Aorta (tissue), 5 donors: ENCODE measurements at regions not wholly inside any gene's neighbourhood (a gene's known extent, or its start where the extent isn't known, plus 50 kb on each side); places are given as distances from the start of the nearest gene placed in this dataset.

Experiments used
- ATAC-seq: fragments of 200-7000 bp; cut with Tn5 transposase; one replicate; pipeline ENCODE4 v1.9.1; 2022; ENCODE audit warnings: moderate library complexity; ENCODE audit not compliant: low FRiP score
- DNase-seq, 2 donors: peaks; one replicate each; pipeline ENCODE4 v3.0.0-alpha.2; 2020
- H3K27ac ChIP-seq, 2 donors: one replicate each; pipeline ENCODE4 v1.5.1; 2013; ENCODE audit warnings: low read length in 2 of 2, mild to moderate bottlenecking in 2 of 2, moderate library complexity in 2 of 2, control low read depth in 1 of 2, inconsistent platforms in 1 of 2, low read depth in 1 of 2
- H3K27me3 ChIP-seq, 2 donors: one replicate each; pipeline ENCODE4 v1.6.1; 2013; ENCODE audit warnings: control low read depth in 1 of 2, low read length in 1 of 2, mild to moderate bottlenecking in 1 of 2, moderate library complexity in 1 of 2; ENCODE audit not compliant: insufficient read depth in 2 of 2, control insufficient read depth in 1 of 2
- H3K36me3 ChIP-seq, 2 donors: one replicate each; pipeline ENCODE4 v1.6.1; 2013; ENCODE audit warnings: control low read depth in 1 of 2, low read length in 1 of 2, mild to moderate bottlenecking in 1 of 2; ENCODE audit not compliant: insufficient read depth in 2 of 2, control insufficient read depth in 1 of 2
- H3K4me1 ChIP-seq, 2 donors: one replicate each; pipeline ENCODE4 v1.6.1; 2013; ENCODE audit warnings: low read length in 2 of 2, control low read depth in 1 of 2, mild to moderate bottlenecking in 1 of 2, moderate library complexity in 1 of 2; ENCODE audit not compliant: insufficient read depth in 2 of 2, control insufficient read depth in 1 of 2
- H3K4me3 ChIP-seq, 2 donors: one replicate each; pipeline ENCODE4 v1.5.1; 2013; ENCODE audit warnings: low read length in 2 of 2, control low read depth in 1 of 2, mild to moderate bottlenecking in 1 of 2
- H3K9me3 ChIP-seq: one replicate; pipeline ENCODE4 v1.6.1; 2013; ENCODE audit warnings: mild to moderate bottlenecking, low read length; ENCODE audit not compliant: control insufficient read depth
- WGBS, 2 donors: extraction: QIAGEN DNeasy Blood & Tissue Kit; methylation state at CpG; one replicate each; pipeline ENCODE4 v1.1.7; 2013; 5-methylcytosine and 5-hydroxymethylcytosine counted together
- intact Hi-C, 2 donors: fragments of 100-400 bp; cut with DNase I; formaldehyde crosslinking; loops; one replicate each; pipeline versions ENCODE4 v1.14.2 to v1.15.0; 2022
- donor health status: healthy with polysubstance abuse.
- donor health status: Bipolar disorder and iron deficiency.
- donor health status: DM: no; HTN: no; CAD: no.
- donor health status: DM: no; HTN: no; CAD: no.
- donor health status: DM: yes; HTN: yes; CAD: no.

GRCh38 chr13:80413611-80414010 is 72.7 kb upstream of the SPRY2 start:
- Histone ChIP-seq H3K36me3 (no peaks in the 10 kb centered on the region), H3K27me3 (no peaks in the 10 kb centered on the region), H3K4me3 (no peak overlapping the region), H3K4me1 (no peaks in the 10 kb centered on the region), H3K9me3 (no peaks in the 10 kb centered on the region), H3K27ac (no peak overlapping the region)
- no peak for ATAC-seq
- no peak for DNase-seq
- intact Hi-C loops: no loop called here

GRCh38 chr13:80408270-80408669 is 67.3 kb upstream of the SPRY2 start:
- H3K27me3 ChIP-seq: no peaks in the 10 kb centered on the region
- no peak overlapping the region for H3K4me3 ChIP-seq
- H3K36me3 ChIP-seq: no peaks in the 10 kb centered on the region
- no peak for DNase-seq
- no peak overlapping the region for H3K27ac ChIP-seq
- 87 to 95% methylated on average over 5 of the region's 5 CpGs for whole genome bisulfite sequencing, 2 donors
- no peaks in the 10 kb centered on the region for H3K4me1 ChIP-seq
- no peaks in the 10 kb centered on the region for H3K9me3 ChIP-seq
- intact Hi-C loops: no loop called here
- ATAC-seq: no peak

- H3K27me3 ChIP-seq: no peaks in the 10 kb centered on the region
- 56 to 64% methylated on average over 5 of the region's 5 CpGs for WGBS, 2 donors
- ATAC-seq: no peak
- no peaks in the 10 kb centered on the region for H3K36me3 ChIP-seq
- no peak overlapping the region for H3K4me3 ChIP-seq
- DNase-seq: no peak
- H3K27ac ChIP-seq: no peak overlapping the region
- intact Hi-C loops: no loop called here
- H3K4me1 ChIP-seq: no peaks in the 10 kb centered on the region
- H3K9me3 ChIP-seq: no peaks in the 10 kb centered on the region
These were observed 60.0 kb upstream of the SPRY2 start for GRCh38 chr13:80400865-80401426.

GRCh38 chr13:80400164-80400864 is 59.4 kb upstream of the SPRY2 start:
- intact Hi-C loops: no loop called here
- Histone ChIP-seq H3K4me3 (no peak overlapping the region), H3K36me3 (no peaks in the 10 kb centered on the region), H3K9me3 (no peaks in the 10 kb centered on the region), H3K4me1 (no peaks in the 10 kb centered on the region), H3K27ac (no peak overlapping the region), H3K27me3 (no peaks in the 10 kb centered on the region)
- ATAC-seq (no peak), DNase-seq (no peak)
- WGBS, 2 donors: 73 to 78% methylated on average over 3 of the region's 3 CpGs

- intact Hi-C loops: no loop called here
- Histone ChIP-seq H3K4me3 (no peak overlapping the region), H3K9me3 (no peaks in the 10 kb centered on the region), H3K36me3 (no peaks in the 10 kb centered on the region), H3K4me1 (no peaks in the 10 kb centered on the region), H3K27ac (no peak overlapping the region), H3K27me3 (no peaks in the 10 kb centered on the region)
- 86 to 87% methylated on average over 13 of the region's 13 CpGs for WGBS, 2 donors
- ATAC-seq (no peak), DNase-seq (no peak)
These were observed 58.6 kb upstream of the SPRY2 start for GRCh38 chr13:80399340-80400163.
